GM21515 (cell line): ENCODE measurements at regions not wholly inside any gene's neighbourhood (a gene's known extent, or its start where the extent isn't known, plus 50 kb on each side); places are given as distances from the start of the nearest gene placed in this dataset.
A peak's percentile ranks its signal among the peaks of the same experiment; 100 is the strongest.
"Not testable (repeated sequence)": the region's sequence is repeated elsewhere in the genome, so short reads cannot be mapped to it uniquely, and the experiment has no call there.

ENCODE experiments used
- ATAC-seq: cut with Tn5 transposase; IDR thresholded peaks from one replicate; pipeline ENCODE4 v1.9.1; 2021; ENCODE audit not compliant: unreplicated experiment

GRCh38 chr2:146997945-146998344 lies 846.9 kb upstream of the ACVR2A start:
- no peak for ATAC-seq

- ATAC-seq, result no peak
Observed at GRCh38 chr2:146997488-146997887, 847.3 kb upstream of the ACVR2A start.

- no peak for ATAC-seq
Observed at GRCh38 chr2:146994246-146994645, 850.6 kb upstream of the ACVR2A start.

- ATAC-seq, result no peak
Observed at GRCh38 chr2:146992466-146992865, 852.4 kb upstream of the ACVR2A start.

GRCh38 chr2:146992057-146992456 lies 852.8 kb upstream of the ACVR2A start:
- ATAC-seq, result no peak

- ATAC-seq, result no peak
Observed at GRCh38 chr2:146990311-146991054, 854.3 kb upstream of the ACVR2A start.

- ATAC-seq, result no peak
Observed at GRCh38 chr2:146989741-146990140, 855.1 kb upstream of the ACVR2A start.

GRCh38 chr2:146987996-146988395 lies 856.8 kb upstream of the ACVR2A start:
- ATAC-seq, result no peak

- peak; percentile 65 for ATAC-seq
Observed at GRCh38 chr2:146986161-146986560, 858.7 kb upstream of the ACVR2A start.

- no peak for ATAC-seq
Observed at GRCh38 chr2:146985753-146986152, 859.1 kb upstream of the ACVR2A start.

- ATAC-seq, result no peak
Observed at GRCh38 chr2:146984014-146984413, 860.8 kb upstream of the ACVR2A start.

GRCh38 chr2:146982393-146982846 lies 862.4 kb upstream of the ACVR2A start:
- ATAC-seq, result no peak

- ATAC-seq, result no peak
Observed at GRCh38 chr2:146981921-146982320, 862.9 kb upstream of the ACVR2A start.

- ATAC-seq, result no peak
Observed at GRCh38 chr2:146979746-146980145, 865.1 kb upstream of the ACVR2A start.

- ATAC-seq, result no peak
Observed at GRCh38 chr2:146978577-146979555, 866.0 kb upstream of the ACVR2A start.

GRCh38 chr2:146970981-146971380 lies 873.8 kb upstream of the ACVR2A start:
- ATAC-seq, result not testable (repeated sequence)

GRCh38 chr2:146969703-146970102 lies 875.1 kb upstream of the ACVR2A start:
- ATAC-seq, result not testable (repeated sequence)

GRCh38 chr2:146964494-146964893 lies 880.3 kb upstream of the ACVR2A start:
- no peak for ATAC-seq

GRCh38 chr2:146954544-146954943 lies 890.3 kb upstream of the ACVR2A start:
- no peak for ATAC-seq

GRCh38 chr2:146952696-146953095 lies 892.1 kb upstream of the ACVR2A start:
- no peak for ATAC-seq

GRCh38 chr2:146950911-146951310 lies 893.9 kb upstream of the ACVR2A start:
- ATAC-seq, result no peak

GRCh38 chr2:146950361-146950760 lies 894.5 kb upstream of the ACVR2A start:
- no peak for ATAC-seq
